ENCODE measurements at regions not wholly inside any gene's neighbourhood (a gene's known extent, or its start where the extent isn't known, plus 50 kb on each side); places are given as distances from the start of the nearest gene placed in this dataset.

- TF ChIP-seq CTCF (IDR thresholded peaks at IDR 0.05; ENCODE audit: extremely low read depth, insufficient read depth, missing control alignments), result no peak
- in situ Hi-C loops (cut with MboI; ENCODE audit: low pct_unique_long_range_greater_than_20kb, low sequenced_read_pairs, unreplicated experiment), result no loop called here
- DNase-seq (ENCODE audit: low spot score), result no peak
Measured at GRCh38 chr3:59545374-59545773, 495.5 kb upstream of the CFAP20DC start.

GRCh38 chr3:59542276-59542675, 492.5 kb upstream of the CFAP20DC start:
- in situ Hi-C loops (cut with MboI; ENCODE audit: low pct_unique_long_range_greater_than_20kb, low sequenced_read_pairs, unreplicated experiment), result no loop called here

GRCh38 chr3:59540696-59541095, 490.9 kb upstream of the CFAP20DC start:
- peak; percentile 50 for DNase-seq (ENCODE audit: low spot score)
- TF ChIP-seq CTCF (IDR thresholded peaks at IDR 0.05; ENCODE audit: extremely low read depth, insufficient read depth, missing control alignments), result no peak
- in situ Hi-C loops (cut with MboI; ENCODE audit: low pct_unique_long_range_greater_than_20kb, low sequenced_read_pairs, unreplicated experiment), result no loop called here

More at GRCh38 chr3:59542276-59542675, 492.5 kb upstream of the CFAP20DC start:
- TF ChIP-seq CTCF (IDR thresholded peaks at IDR 0.05; ENCODE audit: extremely low read depth, insufficient read depth, missing control alignments), result no peak
- no peak for DNase-seq (ENCODE audit: low spot score)

GRCh38 chr3:59540241-59540640, 490.4 kb upstream of the CFAP20DC start:
- no peak for DNase-seq (ENCODE audit: low spot score)
- in situ Hi-C loops (cut with MboI; ENCODE audit: low pct_unique_long_range_greater_than_20kb, low sequenced_read_pairs, unreplicated experiment), result no loop called here
- no peak for TF ChIP-seq CTCF (IDR thresholded peaks at IDR 0.05; ENCODE audit: extremely low read depth, insufficient read depth, missing control alignments)

- in situ Hi-C loops (cut with MboI; ENCODE audit: low pct_unique_long_range_greater_than_20kb, low sequenced_read_pairs, unreplicated experiment), result no loop called here
- DNase-seq (ENCODE audit: low spot score), result no peak
- no peak for TF ChIP-seq CTCF (IDR thresholded peaks at IDR 0.05; ENCODE audit: extremely low read depth, insufficient read depth, missing control alignments)
Measured at GRCh38 chr3:59538753-59539432, 489.1 kb upstream of the CFAP20DC start.

GRCh38 chr3:59535791-59536221, 486.0 kb upstream of the CFAP20DC start:
- TF ChIP-seq CTCF (IDR thresholded peaks at IDR 0.05; ENCODE audit: extremely low read depth, insufficient read depth, missing control alignments), result no peak
- DNase-seq (ENCODE audit: low spot score), result no peak
- in situ Hi-C loops (cut with MboI; ENCODE audit: low pct_unique_long_range_greater_than_20kb, low sequenced_read_pairs, unreplicated experiment), result no loop called here

All from GM13977 (cell line).